Right lobe of liver (tissue), 6 donors: ENCODE measurements at regions not wholly inside any gene's neighbourhood (a gene's known extent, or its start where the extent isn't known, plus 50 kb on each side); places are given as distances from the start of the nearest gene placed in this dataset.
A peak's percentile ranks its signal among the peaks of the same experiment; 100 is the strongest.

Source experiments
- ATAC-seq, 4 donors: fragments of 200-7000 bp; cut with Tn5 transposase; one replicate each; pipeline ENCODE4 v1.9.1; 2020; ENCODE audit warnings: mild to moderate bottlenecking in 4 of 4, moderate library complexity in 4 of 4
- DNase-seq, 3 donors: peaks; one replicate each; pipeline ENCODE4 v3.0.0-alpha.2; 2020
- H3K27ac ChIP-seq, 3 donors: fragments of 200-600 bp; one replicate each; pipeline ENCODE4 v1.8.0; 2022
- H3K27me3 ChIP-seq, 2 donors: fragments of 200-600 bp; one replicate each; pipeline ENCODE4 v1.8.0; 2022
- H3K36me3 ChIP-seq, 4 donors: fragments of 200-600 bp; sonication (generic) in 1 of 4; one replicate each; pipeline versions ENCODE4 v1.5.1 to v1.8.0; 2017 to 2022; ENCODE audit warnings: control low read depth in 1 of 4
- H3K4me1 ChIP-seq, 4 donors: fragments of 200-600 bp; sonication (generic) in 1 of 4; one replicate each; pipeline versions ENCODE4 v1.5.1 to v1.8.0; 2017 to 2022; ENCODE audit warnings: control low read depth in 1 of 4
- H3K4me3 ChIP-seq, 3 donors: fragments of 200-600 bp; one replicate each; pipeline ENCODE4 v1.8.0; 2022
- H3K9me3 ChIP-seq, 4 donors: fragments of 200-600 bp; sonication (generic) in 1 of 4; one replicate each; pipeline versions ENCODE4 v1.5.1 to v1.8.0; 2017 to 2022; ENCODE audit warnings: control low read depth in 1 of 4
- POLR2A ChIP-seq: fragments of 450-650 bp; IDR thresholded peaks from one replicate; pipeline ENCODE4 v1.6.1; 2017; ENCODE audit warnings: antibody characterized with exemption, mild to moderate bottlenecking
- WGBS: methylation state at CpG from one replicate; pipeline ENCODE4 v1.1.6; 2018; ENCODE audit warnings: low coverage, low lambda C conversion rate; ENCODE audit not compliant: insufficient coverage; ENCODE audit errors: missing lambda C conversion rate; 5-methylcytosine and 5-hydroxymethylcytosine counted together
- intact Hi-C, 2 donors: fragments of 100-400 bp; cut with DNase I; formaldehyde crosslinking; loops; one replicate each; pipeline versions ENCODE4 v1.11.2 to v1.14.1; 2022
- TF ChIP-seq, protein P1 (sequence below), 4 donors: fragments of 200-600 bp in 3 of 4; fragments of 450-650 bp in 1 of 4; IDR thresholded peaks; one replicate each; pipeline versions ENCODE4 v1.5.1 to v1.8.0; 2016 to 2022; ENCODE audit warnings: antibody characterized with exemption in 4 of 4, mild to moderate bottlenecking in 2 of 4
- donor health status: DM: no; HTN: yes; CAD: no.
- donor health status: DM: no; HTN: no; CAD: no.
- donor health status: DM: no; HTN: no; CAD: no.
- donor health status: DM: no; HTN: yes; CAD: no.
- donor health status: DM: no; HTN: yes; CAD: no.

DNA sequence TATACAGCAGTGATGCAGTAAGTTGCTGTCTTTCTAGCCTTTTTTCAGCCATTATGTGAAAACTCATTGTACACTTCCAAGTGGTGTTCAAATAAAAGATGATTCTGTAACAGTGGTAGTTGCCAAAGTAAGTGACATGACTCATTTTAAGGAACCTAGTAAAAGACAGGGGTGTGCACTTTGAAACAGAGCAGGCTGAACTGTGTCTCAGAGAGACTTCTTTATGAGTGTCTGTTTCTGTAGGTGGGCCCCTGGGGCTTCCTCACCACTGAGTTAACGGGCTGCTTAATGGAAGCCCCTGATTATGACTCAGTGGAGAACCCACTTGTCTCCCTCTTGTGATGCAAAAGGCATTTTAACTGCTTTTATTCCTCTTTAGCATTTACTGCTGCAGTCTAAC lies 147.3 kb downstream of the PCTP start:
- intact Hi-C loops = no loop called here
- ATAC-seq (peak in 2 of 4 donors; percentile 16 to 63), DNase-seq (no peak)
- Histone ChIP-seq H3K4me3 (no peak overlapping the region), H3K4me1 (peaks cover 0 to 25% (median 0%) of the 10 kb centered on the region in 4 donors), H3K27me3 (no peaks in the 10 kb centered on the region), H3K9me3 (no peaks in the 10 kb centered on the region), H3K27ac (no peak overlapping the region), H3K36me3 (no peaks in the 10 kb centered on the region)
- TF ChIP-seq, protein P1, sequence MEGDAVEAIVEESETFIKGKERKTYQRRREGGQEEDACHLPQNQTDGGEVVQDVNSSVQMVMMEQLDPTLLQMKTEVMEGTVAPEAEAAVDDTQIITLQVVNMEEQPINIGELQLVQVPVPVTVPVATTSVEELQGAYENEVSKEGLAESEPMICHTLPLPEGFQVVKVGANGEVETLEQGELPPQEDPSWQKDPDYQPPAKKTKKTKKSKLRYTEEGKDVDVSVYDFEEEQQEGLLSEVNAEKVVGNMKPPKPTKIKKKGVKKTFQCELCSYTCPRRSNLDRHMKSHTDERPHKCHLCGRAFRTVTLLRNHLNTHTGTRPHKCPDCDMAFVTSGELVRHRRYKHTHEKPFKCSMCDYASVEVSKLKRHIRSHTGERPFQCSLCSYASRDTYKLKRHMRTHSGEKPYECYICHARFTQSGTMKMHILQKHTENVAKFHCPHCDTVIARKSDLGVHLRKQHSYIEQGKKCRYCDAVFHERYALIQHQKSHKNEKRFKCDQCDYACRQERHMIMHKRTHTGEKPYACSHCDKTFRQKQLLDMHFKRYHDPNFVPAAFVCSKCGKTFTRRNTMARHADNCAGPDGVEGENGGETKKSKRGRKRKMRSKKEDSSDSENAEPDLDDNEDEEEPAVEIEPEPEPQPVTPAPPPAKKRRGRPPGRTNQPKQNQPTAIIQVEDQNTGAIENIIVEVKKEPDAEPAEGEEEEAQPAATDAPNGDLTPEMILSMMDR (IDR thresholded peaks at IDR 0.05) = no peak
- TF ChIP-seq POLR2A = no peak
- WGBS = no CpG with 5 or more reads among the region's 1 CpG

DNA sequence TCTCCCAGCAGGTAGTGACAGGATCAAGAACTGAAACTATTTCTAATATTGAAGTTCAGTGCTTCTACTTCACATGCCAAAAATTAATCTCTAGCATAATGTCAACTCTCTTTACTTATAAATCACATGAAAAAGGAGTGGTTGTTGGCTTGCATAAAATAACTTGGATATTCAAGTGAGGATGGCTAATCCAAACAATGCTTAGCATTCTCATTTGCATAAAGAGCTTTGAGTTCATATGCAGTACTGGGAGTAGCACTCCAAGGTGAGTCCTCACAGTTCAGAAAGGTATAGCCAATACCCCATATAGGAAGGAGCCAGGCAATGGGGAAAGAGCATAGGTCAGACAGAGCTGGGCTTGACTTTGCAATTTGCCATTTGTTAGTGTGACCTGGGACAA lies 149.3 kb downstream of the PCTP start:
- Histone ChIP-seq H3K9me3 (no peaks in the 10 kb centered on the region), H3K4me3 (no peak overlapping the region), H3K27me3 (no peaks in the 10 kb centered on the region), H3K27ac (no peak overlapping the region), H3K4me1 (peaks cover 0 to 31% (median 0%) of the 10 kb centered on the region in 4 donors), H3K36me3 (no peaks in the 10 kb centered on the region)
- DNase-seq = no peak
- TF ChIP-seq, protein P1 (IDR thresholded peaks at IDR 0.05) = no peak
- no peak for TF ChIP-seq POLR2A
- intact Hi-C loops = no loop called here
- ATAC-seq = no peak

DNA sequence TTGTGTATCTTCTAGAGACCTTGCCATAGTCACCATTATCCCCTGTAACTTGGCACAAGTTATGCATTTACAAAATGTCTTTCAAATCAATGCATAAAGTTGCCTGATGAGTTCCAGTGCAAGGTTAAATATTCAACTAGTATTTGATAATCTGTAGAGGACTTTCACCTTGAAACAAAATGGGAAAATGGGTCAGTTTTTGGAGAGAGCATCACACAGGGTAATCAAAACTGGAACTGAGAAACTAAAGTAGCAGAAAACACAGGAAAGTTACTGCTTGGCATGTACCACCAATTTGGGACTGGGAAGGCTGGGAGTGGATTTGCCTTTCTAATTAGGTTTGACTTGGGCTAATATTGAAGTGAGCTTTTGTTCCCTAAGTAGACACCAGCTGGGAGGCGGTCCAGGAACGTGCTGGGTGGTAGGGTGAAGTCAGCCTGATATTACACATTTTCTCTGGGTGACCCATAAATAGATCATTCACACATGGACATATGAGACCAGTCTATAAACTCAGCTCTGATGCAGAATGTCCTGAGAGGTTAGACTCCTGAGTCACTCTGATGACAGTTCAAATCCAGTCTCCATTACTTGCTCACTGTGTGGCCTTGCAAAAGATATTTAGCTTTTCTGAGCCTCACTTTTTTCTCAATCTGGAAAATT lies 152.3 kb downstream of the PCTP start:
- Histone ChIP-seq H3K4me1 (peaks cover 0 to 17% (median 0%) of the 10 kb centered on the region in 4 donors), H3K9me3 (no peaks in the 10 kb centered on the region), H3K4me3 (no peak overlapping the region), H3K27me3 (no peaks in the 10 kb centered on the region), H3K36me3 (no peaks in the 10 kb centered on the region), H3K27ac (peak overlapping the region in 2 of 3 donors; percentile 40 to 53)
- intact Hi-C loops = no loop called here
- TF ChIP-seq, protein P1 (IDR thresholded peaks at IDR 0.05) = no peak
- TF ChIP-seq POLR2A = peak; percentile 8
- peak in 2 of 3 donors; percentile 59 to 79 for DNase-seq
- WGBS = 33% methylated on average over 2 of the region's 2 CpGs
- ATAC-seq = peak in 3 of 4 donors; percentile 73 to 85 (median 84)

DNA sequence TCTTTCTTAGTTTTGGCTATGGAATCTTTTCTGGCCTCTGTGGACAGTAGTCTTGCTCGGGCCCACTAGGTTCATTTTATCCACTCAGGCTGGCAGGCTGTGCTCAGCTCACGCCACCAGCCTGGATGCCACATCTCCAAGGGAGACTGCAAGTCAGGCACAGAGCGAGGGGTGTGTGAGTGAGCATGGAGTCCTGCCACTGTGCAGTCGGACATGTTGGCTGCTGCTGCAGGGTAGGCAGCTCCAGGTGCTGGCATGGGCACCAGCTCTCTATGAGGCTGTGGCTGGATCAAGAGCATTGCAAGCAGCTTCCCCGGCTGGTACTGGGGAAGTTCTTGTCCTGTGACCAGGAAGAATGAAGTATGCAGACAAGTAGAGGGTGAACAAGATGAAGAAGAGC lies 158.9 kb downstream of the PCTP start:
- H3K9me3 ChIP-seq = no peaks in the 10 kb centered on the region
- no peak overlapping the region for H3K4me3 ChIP-seq
- H3K36me3 ChIP-seq = no peaks in the 10 kb centered on the region
- WGBS = 75% methylated on average over 4 of the region's 5 CpGs
- no peak overlapping the region for H3K27ac ChIP-seq
- H3K4me1 ChIP-seq = no peaks in the 10 kb centered on the region
- no peaks in the 10 kb centered on the region for H3K27me3 ChIP-seq
- DNase-seq = no peak
- peak in 1 of 4 donors; percentile 26 for ATAC-seq
- TF ChIP-seq, protein P1 (IDR thresholded peaks at IDR 0.05) = no peak
- TF ChIP-seq POLR2A = no peak
- intact Hi-C loops = no loop called here
